ENCODE measurements at regions not wholly inside any gene's neighbourhood (a gene's known extent, or its start where the extent isn't known, plus 50 kb on each side); places are given as distances from the start of the nearest gene placed in this dataset.

- H3K4me3 ChIP-seq (ENCODE audit: low read depth, poor library complexity, severe bottlenecking) = no peak overlapping the region
- no peak for DNase-seq (ENCODE audit: low spot score in 2 of 2)
- intact Hi-C loops (cut with DNase I; ENCODE audit: low total_unique reads) = no loop called here
- TF ChIP-seq POLR2A (IDR thresholded peaks at IDR 0.05) = no peak
- TF ChIP-seq, protein P1, sequence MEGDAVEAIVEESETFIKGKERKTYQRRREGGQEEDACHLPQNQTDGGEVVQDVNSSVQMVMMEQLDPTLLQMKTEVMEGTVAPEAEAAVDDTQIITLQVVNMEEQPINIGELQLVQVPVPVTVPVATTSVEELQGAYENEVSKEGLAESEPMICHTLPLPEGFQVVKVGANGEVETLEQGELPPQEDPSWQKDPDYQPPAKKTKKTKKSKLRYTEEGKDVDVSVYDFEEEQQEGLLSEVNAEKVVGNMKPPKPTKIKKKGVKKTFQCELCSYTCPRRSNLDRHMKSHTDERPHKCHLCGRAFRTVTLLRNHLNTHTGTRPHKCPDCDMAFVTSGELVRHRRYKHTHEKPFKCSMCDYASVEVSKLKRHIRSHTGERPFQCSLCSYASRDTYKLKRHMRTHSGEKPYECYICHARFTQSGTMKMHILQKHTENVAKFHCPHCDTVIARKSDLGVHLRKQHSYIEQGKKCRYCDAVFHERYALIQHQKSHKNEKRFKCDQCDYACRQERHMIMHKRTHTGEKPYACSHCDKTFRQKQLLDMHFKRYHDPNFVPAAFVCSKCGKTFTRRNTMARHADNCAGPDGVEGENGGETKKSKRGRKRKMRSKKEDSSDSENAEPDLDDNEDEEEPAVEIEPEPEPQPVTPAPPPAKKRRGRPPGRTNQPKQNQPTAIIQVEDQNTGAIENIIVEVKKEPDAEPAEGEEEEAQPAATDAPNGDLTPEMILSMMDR (IDR thresholded peaks at IDR 0.05) = no peak
- WGBS, 2 donors = 38 to 47% methylated on average over 8 of the region's 8 CpGs
These were observed 120.7 kb upstream of the APC start for GRCh38 chr5:112616812-112617547.

- intact Hi-C loops (cut with DNase I; ENCODE audit: low total_unique reads) = no loop called here
- 34 to 56% methylated on average over 3 of the region's 3 CpGs for WGBS, 2 donors
- H3K4me3 ChIP-seq (ENCODE audit: low read depth, poor library complexity, severe bottlenecking) = no peak overlapping the region
- no peak for DNase-seq (ENCODE audit: low spot score in 2 of 2)
- no peak for TF ChIP-seq POLR2A (IDR thresholded peaks at IDR 0.05)
- TF ChIP-seq, protein P1 (IDR thresholded peaks at IDR 0.05) = no peak
These were observed 112.4 kb upstream of the APC start for GRCh38 chr5:112625246-112625645.

DNA sequence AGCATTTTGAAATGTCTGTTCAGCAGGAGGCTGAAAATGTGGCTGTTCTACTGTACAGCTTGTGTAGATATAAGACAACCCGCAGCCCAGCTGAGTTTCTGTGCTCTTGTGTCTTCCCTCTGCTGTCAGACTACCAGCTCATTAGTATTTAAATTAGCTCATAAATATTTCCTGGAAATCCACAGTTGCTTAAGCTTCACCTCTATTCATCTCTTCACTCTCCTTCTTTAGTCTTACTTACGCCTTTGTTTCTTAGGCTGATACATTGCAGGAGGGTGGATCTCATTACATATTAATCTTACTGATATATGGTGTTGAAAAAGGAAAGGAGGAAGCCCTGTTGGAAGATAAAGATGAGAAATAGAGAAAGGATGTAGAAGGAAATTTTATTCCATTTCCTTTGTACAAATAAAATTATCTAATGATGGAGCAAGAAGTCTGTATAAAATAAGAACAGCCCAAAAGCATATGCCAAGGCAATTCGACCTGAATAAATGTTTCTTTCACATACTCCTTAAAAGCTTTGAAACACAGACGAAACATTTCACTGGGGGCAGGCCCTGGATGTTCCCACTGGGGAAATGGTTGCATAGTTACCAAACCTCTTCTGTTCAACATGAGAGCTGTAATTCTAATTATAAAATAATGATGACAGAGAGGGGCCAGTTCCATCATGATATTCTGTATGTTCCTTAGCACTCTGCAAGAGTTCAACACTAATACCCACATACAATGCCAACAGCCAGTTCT is 111.8 kb upstream of the APC start:
- TF ChIP-seq, protein P1 (IDR thresholded peaks at IDR 0.05) = no peak
- TF ChIP-seq POLR2A (IDR thresholded peaks at IDR 0.05) = no peak
- no peak overlapping the region for H3K4me3 ChIP-seq (ENCODE audit: low read depth, poor library complexity, severe bottlenecking)
- DNase-seq (ENCODE audit: low spot score in 2 of 2) = no peak
- WGBS, 2 donors = 53% methylated on average over 4 of the region's 4 CpGs
- intact Hi-C loops (cut with DNase I; ENCODE audit: low total_unique reads) = no loop called here

DNA sequence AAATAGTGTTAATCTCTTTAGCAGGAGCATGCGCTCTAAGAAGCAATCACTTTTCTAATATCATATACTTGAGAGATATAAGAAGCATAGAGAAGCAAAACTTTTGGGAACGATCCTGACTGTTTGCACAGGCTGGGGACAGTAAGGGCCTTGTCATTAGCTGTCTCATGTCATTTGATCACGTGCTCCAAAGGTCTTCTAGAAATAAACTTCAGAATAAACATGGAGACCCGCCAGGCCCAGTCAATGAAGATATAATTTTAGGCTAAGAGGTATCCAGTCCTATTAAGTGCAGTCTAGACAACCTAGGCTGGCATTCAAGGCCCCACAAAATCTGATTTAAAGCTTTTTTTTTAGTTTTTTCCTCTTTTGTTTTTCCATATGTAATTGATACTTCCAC is 111.0 kb upstream of the APC start:
- TF ChIP-seq, protein P1 (IDR thresholded peaks at IDR 0.05) = no peak
- TF ChIP-seq POLR2A (IDR thresholded peaks at IDR 0.05) = no peak
- DNase-seq (ENCODE audit: low spot score in 2 of 2) = no peak
- no peak overlapping the region for H3K4me3 ChIP-seq (ENCODE audit: low read depth, poor library complexity, severe bottlenecking)
- WGBS, 2 donors = 80 to 83% methylated on average over 4 of the region's 4 CpGs
- intact Hi-C loops (cut with DNase I; ENCODE audit: low total_unique reads) = no loop called here

DNA sequence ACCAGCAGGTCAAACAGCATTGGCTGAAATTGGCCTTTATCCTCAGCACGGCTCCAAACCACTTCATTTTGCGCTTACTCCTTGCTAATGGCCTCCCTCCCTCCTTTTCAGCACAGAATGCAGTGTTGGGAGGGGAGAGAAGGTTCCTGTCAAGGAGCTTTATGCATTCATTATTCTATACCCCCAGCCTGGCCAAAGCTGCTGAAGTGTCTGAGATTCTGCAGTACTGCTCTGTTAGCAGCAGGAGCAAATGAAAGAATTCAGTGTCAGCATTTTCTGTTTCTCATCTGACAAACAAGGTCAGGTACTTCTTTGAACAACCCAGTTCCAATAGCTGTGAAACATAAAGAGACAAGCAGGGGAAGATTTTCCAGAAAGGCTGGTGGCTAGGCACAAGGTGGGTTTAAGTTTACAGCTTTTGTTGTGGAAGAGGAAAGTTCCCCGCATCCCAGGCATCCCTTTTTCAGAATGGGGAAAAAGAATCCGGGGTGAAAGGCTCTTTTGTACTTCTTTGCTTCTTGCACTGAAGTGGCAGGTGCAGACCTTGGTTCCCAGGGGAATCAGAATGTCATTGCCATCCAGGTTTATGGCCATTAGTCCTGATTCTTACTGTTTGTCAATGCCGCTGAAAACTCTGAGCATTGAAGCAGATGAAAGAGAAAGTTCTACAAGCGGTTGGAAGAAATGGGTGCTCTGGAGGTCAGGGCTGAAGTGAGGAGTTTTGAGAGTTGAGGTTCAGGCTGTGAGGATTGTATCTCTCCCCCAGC is 109.3 kb upstream of the APC start:
- no peak overlapping the region for H3K4me3 ChIP-seq (ENCODE audit: low read depth, poor library complexity, severe bottlenecking)
- DNase-seq (ENCODE audit: low spot score in 2 of 2) = no peak
- TF ChIP-seq POLR2A (IDR thresholded peaks at IDR 0.05) = no peak
- TF ChIP-seq, protein P1 (IDR thresholded peaks at IDR 0.05) = no peak
- 56 to 59% methylated on average over 6 of the region's 6 CpGs for WGBS, 2 donors
- intact Hi-C loops (cut with DNase I; ENCODE audit: low total_unique reads) = no loop called here
